NCI-H446 (cell line): ENCODE measurements at regions not wholly inside any gene's neighbourhood (a gene's known extent, or its start where the extent isn't known, plus 50 kb on each side); places are given as distances from the start of the nearest gene placed in this dataset.

Experiments
- DNase-seq, 2 experiments: peaks; one replicate each; lab custom pipeline; 2025; lab: John Stamatoyannopoulos, UW

GRCh38 chr7:10888861-10889260, 84.8 kb upstream of the PHF14 start:
- DNase-seq: no peak

- peak; percentile 55 to 87 for DNase-seq
Observed at GRCh38 chr7:10889266-10889898, 84.3 kb upstream of the PHF14 start.

- no peak for DNase-seq
Observed at GRCh38 chr7:10908600-10908999, 65.1 kb upstream of the PHF14 start.

GRCh38 chr7:10910447-10910846, 63.2 kb upstream of the PHF14 start:
- DNase-seq: no peak

DNA sequence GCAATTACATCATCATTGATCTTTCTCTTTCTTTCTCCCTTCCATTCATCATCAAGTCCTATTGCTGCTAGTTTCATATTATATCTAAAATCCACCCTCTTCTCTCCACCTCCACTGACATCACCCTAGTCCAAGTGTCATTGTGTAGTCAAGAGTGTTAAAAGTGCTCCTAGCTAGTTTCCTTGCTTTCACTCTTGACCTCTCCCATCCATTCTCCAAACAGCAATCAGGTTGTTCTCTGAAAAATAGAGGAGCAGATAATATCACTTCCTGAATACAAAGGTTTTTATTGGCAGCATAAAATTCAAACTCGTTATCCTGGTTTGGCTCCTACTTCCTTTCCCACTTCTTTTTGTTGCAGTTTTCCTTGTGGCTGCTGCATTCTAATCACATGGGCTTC, 61.6 kb upstream of the PHF14 start:
- no peak for DNase-seq

- DNase-seq: no peak
Observed at GRCh38 chr7:10913457-10913856, 60.2 kb upstream of the PHF14 start.

DNA sequence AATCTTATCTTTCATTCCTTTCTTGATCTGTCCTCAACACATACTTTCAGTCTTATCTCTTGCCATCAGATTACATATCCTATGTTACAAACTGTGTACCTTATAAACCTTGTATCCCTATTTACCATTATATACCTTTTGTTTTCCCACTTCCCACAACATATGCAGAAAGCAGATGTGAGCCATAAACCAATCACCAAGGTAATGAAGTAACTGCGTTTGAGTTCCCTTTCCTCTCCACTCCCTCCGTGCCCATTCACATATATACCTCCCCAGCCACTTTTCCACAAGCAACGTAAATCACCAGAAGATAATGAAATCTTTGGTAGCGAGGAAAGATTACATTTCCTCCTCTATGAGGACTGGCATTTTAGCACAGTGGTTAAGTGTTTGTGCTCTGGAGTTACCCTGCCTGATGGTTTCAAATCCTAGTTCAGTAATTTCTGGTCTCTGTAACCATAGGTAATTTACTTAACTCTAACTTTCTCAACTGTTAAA, 55.5 kb upstream of the PHF14 start:
- no peak for DNase-seq

- DNase-seq: no peak
Observed at GRCh38 chr7:10919923-10920322, 53.7 kb upstream of the PHF14 start.
